ENCODE measurements at regions not wholly inside any gene's neighbourhood (a gene's known extent, or its start where the extent isn't known, plus 50 kb on each side); places are given as distances from the start of the nearest gene placed in this dataset.

DNA sequence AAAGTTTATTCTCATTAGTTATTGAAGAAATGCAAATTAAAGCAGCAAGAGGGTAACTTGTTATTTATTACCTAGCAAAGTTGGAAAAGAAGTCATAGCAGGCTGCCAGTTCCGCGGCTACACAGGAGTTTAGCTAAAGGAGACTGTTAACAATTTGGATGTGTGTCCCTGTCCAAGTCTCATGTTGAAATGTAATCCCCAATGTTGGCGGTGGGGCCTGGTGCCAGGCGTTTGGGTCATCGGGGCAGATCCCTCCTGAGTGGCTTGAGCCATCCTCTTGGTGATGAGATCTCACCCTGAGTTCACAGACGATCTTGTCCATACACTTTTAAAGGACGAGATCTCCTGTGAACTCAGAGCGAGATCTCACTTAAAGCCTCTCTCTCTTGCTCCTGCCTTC, 608.3 kb downstream of the SH2D4B start:
- TF ChIP-seq REST (IDR thresholded peaks at IDR 0.05; ENCODE audit: low read depth) (no peak), NFIC (IDR thresholded peaks at IDR 0.05) (no peak), TCF12 (IDR thresholded peaks at IDR 0.05; ENCODE audit: low read depth) (no peak), EGR1 (IDR thresholded peaks at IDR 0.05) (no peak), RAD21 (IDR thresholded peaks at IDR 0.05; ENCODE audit: low read depth) (no peak), USF1 (IDR thresholded peaks at IDR 0.05) (no peak), TEAD4 (IDR thresholded peaks at IDR 0.05) (no peak), MAX (IDR thresholded peaks at IDR 0.05) (no peak), TAF1 (IDR thresholded peaks at IDR 0.05; ENCODE audit: low read depth) (no peak), FOXM1 (IDR thresholded peaks at IDR 0.05; ENCODE audit: borderline replicate concordance, low read depth) (no peak), CEBPB (IDR thresholded peaks at IDR 0.05) (no peak), YY1 (IDR thresholded peaks at IDR 0.05; ENCODE audit: low read depth) (no peak), CREB1 (IDR thresholded peaks at IDR 0.05; ENCODE audit: low read depth) (no peak)

Measured in Ishikawa (cell line).